GM21447 (cell line): ENCODE measurements at regions not wholly inside any gene's neighbourhood (a gene's known extent, or its start where the extent isn't known, plus 50 kb on each side); places are given as distances from the start of the nearest gene placed in this dataset.
"Not testable (repeated sequence)": the region's sequence is repeated elsewhere in the genome, so short reads cannot be mapped to it uniquely, and the experiment has no call there.

ENCODE experiments used
- ATAC-seq: cut with Tn5 transposase; IDR thresholded peaks from one replicate; pipeline ENCODE4 v1.9.1; 2021; ENCODE audit not compliant: unreplicated experiment

- ATAC-seq = not testable (repeated sequence)
These were observed 168.5 kb upstream of the FAM72C start for GRCh38 chr1:144140243-144140642.

GRCh38 chr1:144105006-144105405, 133.2 kb upstream of the FAM72C start:
- not testable (repeated sequence) for ATAC-seq

- not testable (repeated sequence) for ATAC-seq
These were observed 132.4 kb upstream of the FAM72C start for GRCh38 chr1:144104000-144104677.

GRCh38 chr1:144103156-144103880, 131.5 kb upstream of the FAM72C start:
- not testable (repeated sequence) for ATAC-seq

- ATAC-seq = not testable (repeated sequence)
These were observed 130.4 kb upstream of the FAM72C start for GRCh38 chr1:144102046-144102745.

- no peak for ATAC-seq
These were observed 129.7 kb upstream of the FAM72C start for GRCh38 chr1:144101397-144102045.

GRCh38 chr1:144077167-144077841, 105.5 kb upstream of the FAM72C start:
- not testable (repeated sequence) for ATAC-seq

GRCh38 chr1:144076646-144077045, 104.9 kb upstream of the FAM72C start:
- ATAC-seq = not testable (repeated sequence)

- ATAC-seq = not testable (repeated sequence)
These were observed 98.7 kb upstream of the FAM72C start for GRCh38 chr1:144070394-144071053.

- ATAC-seq = not testable (repeated sequence)
These were observed 95.3 kb upstream of the FAM72C start for GRCh38 chr1:144067042-144067441.

- ATAC-seq = not testable (repeated sequence)
These were observed 94.5 kb upstream of the FAM72C start for GRCh38 chr1:144066071-144066813.

GRCh38 chr1:144065299-144066060, 93.7 kb upstream of the FAM72C start:
- ATAC-seq = not testable (repeated sequence)

GRCh38 chr1:144049365-144049764, 77.6 kb upstream of the FAM72C start:
- not testable (repeated sequence) for ATAC-seq

GRCh38 chr1:144046645-144047044, 74.9 kb upstream of the FAM72C start:
- ATAC-seq = not testable (repeated sequence)

- ATAC-seq = not testable (repeated sequence)
These were observed 74.2 kb upstream of the FAM72C start for GRCh38 chr1:144045751-144046546.

- ATAC-seq = not testable (repeated sequence)
These were observed 70.5 kb upstream of the FAM72C start for GRCh38 chr1:144042251-144042650.

- not testable (repeated sequence) for ATAC-seq
These were observed 68.5 kb upstream of the FAM72C start for GRCh38 chr1:144040293-144040692.

GRCh38 chr1:144034045-144034444, 62.3 kb upstream of the FAM72C start:
- not testable (repeated sequence) for ATAC-seq
